ENCODE measurements at regions not wholly inside any gene's neighbourhood (a gene's known extent, or its start where the extent isn't known, plus 50 kb on each side); places are given as distances from the start of the nearest gene placed in this dataset.

- DNase-seq (ENCODE audit: low read depth), result peak; percentile 60
Observed at GRCh38 chr22:46090036-46090591, 60.2 kb upstream of the PPARA start.

GRCh38 chr22:46090631-46091201 lies 59.6 kb upstream of the PPARA start:
- DNase-seq (ENCODE audit: low read depth), result peak; percentile 87

- DNase-seq (ENCODE audit: low read depth), result no peak
Observed at GRCh38 chr22:46091277-46091977, 58.9 kb upstream of the PPARA start.

GRCh38 chr22:46092011-46092410 lies 58.3 kb upstream of the PPARA start:
- DNase-seq (ENCODE audit: low read depth), result no peak

GRCh38 chr22:46092670-46093410 lies 57.5 kb upstream of the PPARA start:
- no peak for DNase-seq (ENCODE audit: low read depth)

GRCh38 chr22:46093796-46094195 lies 56.5 kb upstream of the PPARA start:
- DNase-seq (ENCODE audit: low read depth), result no peak

- DNase-seq (ENCODE audit: low read depth), result no peak
Observed at GRCh38 chr22:46094676-46095075, 55.6 kb upstream of the PPARA start.

- DNase-seq (ENCODE audit: low read depth), result no peak
Observed at GRCh38 chr22:46096051-46096450, 54.3 kb upstream of the PPARA start.

- no peak for DNase-seq (ENCODE audit: low read depth)
Observed at GRCh38 chr22:46096706-46097230, 53.6 kb upstream of the PPARA start.

- no peak for DNase-seq (ENCODE audit: low read depth)
Observed at GRCh38 chr22:46097268-46097900, 52.9 kb upstream of the PPARA start.

GRCh38 chr22:46098525-46099475 lies 51.5 kb upstream of the PPARA start:
- no peak for DNase-seq (ENCODE audit: low read depth)

- peak; percentile 68 for DNase-seq (ENCODE audit: low read depth)
Observed at GRCh38 chr22:46099740-46100139, 50.6 kb upstream of the PPARA start.

- no peak for DNase-seq (ENCODE audit: low read depth)
Observed at GRCh38 chr22:46100401-46101105, 49.8 kb upstream of the PPARA start.
